ENCODE measurements at regions not wholly inside any gene's neighbourhood (a gene's known extent, or its start where the extent isn't known, plus 50 kb on each side); places are given as distances from the start of the nearest gene placed in this dataset.

GRCh38 chr19:33953023-33953422 is 156.4 kb downstream of the KCTD15 start:
- TF ChIP-seq CTCF (IDR thresholded peaks at IDR 0.05) (no peak), POLR2A (IDR thresholded peaks at IDR 0.05) (no peak), POLR2AphosphoS5 (IDR thresholded peaks at IDR 0.05) (no peak)

Measured in prostate gland (tissue), 2 donors.